ENCODE measurements at regions not wholly inside any gene's neighbourhood (a gene's known extent, or its start where the extent isn't known, plus 50 kb on each side); places are given as distances from the start of the nearest gene placed in this dataset.
"Not testable (repeated sequence)": the region's sequence is repeated elsewhere in the genome, so short reads cannot be mapped to it uniquely, and the experiment has no call there.

DNA sequence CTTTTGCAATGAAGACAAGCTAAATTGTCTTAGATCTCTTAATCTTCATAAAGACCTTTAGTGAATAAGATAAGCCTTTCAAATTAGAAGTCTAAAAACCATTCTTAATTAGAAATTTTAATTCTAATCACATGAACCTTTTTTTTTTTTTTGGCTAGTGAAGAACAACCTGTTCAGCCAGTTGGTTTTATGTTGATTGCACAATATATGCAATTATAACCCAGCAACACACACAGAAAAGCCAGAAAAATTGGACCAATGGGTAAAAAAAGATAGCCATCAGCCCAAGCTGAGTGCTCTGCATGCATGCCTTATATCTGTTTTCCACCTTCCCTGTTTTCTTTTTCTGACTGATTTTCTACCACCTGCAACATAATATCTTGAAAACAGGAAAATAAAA lies 252.2 kb downstream of the SYT10 start:
- H3K9me3 ChIP-seq: no peaks in the 10 kb centered on the region
- H3K4me1 ChIP-seq: no peaks in the 10 kb centered on the region
- H3K27me3 ChIP-seq: no peaks in the 10 kb centered on the region
- intact Hi-C loops (cut with DNase I; ENCODE audit: low total_unique reads): no loop called here
- DNase-seq (no peak), ATAC-seq (no peak)
- no peak overlapping the region for H3K27ac ChIP-seq
- TF ChIP-seq CTCF (IDR thresholded peaks at IDR 0.05 in 4 of 5, conservative IDR thresholded peaks at IDR 0.05 in 1 of 5) (no peak), POLR2A (IDR thresholded peaks at IDR 0.05) (no peak)
- no peaks in the 10 kb centered on the region for H3K36me3 ChIP-seq
- in situ Hi-C loops (cut with MboI; ENCODE audit: low sequenced_read_pairs in 4 of 4): loop anchor here in 1 of 4 donors (25.0 kb wide), 1 partner anchor 100 kb away; no protein-coding TSS in a partner anchor
- no peak overlapping the region for H3K4me3 ChIP-seq

GRCh38 chr12:33184161-33184560 lies 255.5 kb downstream of the SYT10 start:
- in situ Hi-C loops (cut with MboI; ENCODE audit: low sequenced_read_pairs in 4 of 4): loop anchor here in 1 of 4 donors (25.0 kb wide), 1 partner anchor 97 kb away; no protein-coding TSS in a partner anchor

DNA sequence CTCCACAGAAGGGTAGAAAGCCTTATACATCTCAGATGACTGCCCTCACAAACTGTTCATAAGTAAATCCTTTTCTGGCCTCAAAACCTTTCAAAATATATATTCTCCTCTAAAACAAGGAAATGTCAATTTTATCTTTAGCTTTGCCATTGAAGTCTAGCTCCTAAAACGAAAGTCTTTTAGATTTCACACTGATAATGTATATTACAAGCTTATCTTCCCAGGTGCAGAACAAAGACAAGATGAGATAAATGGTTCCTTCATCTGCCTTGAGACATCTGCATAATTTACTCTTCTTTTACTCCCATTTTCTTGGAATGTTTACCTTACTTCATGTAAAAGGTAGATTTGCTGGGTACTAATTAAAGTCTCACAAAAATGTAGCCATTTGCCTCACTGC lies 257.1 kb downstream of the SYT10 start:
- H3K4me3 ChIP-seq: no peak overlapping the region
- intact Hi-C loops (cut with DNase I; ENCODE audit: low total_unique reads): no loop called here
- no peak overlapping the region for H3K27ac ChIP-seq
- H3K36me3 ChIP-seq: no peaks in the 10 kb centered on the region
- no peak for ATAC-seq
- no peaks in the 10 kb centered on the region for H3K27me3 ChIP-seq
- no peak for TF ChIP-seq CTCF (IDR thresholded peaks at IDR 0.05 in 4 of 5, conservative IDR thresholded peaks at IDR 0.05 in 1 of 5)
- no peak for TF ChIP-seq POLR2A (IDR thresholded peaks at IDR 0.05)
- no peak for DNase-seq
- H3K9me3 ChIP-seq: peaks cover 0 to 2% (median 0%) of the 10 kb centered on the region in 3 donors
- in situ Hi-C loops (cut with MboI; ENCODE audit: low sequenced_read_pairs in 4 of 4): loop anchor here in 1 of 4 donors (25.0 kb wide), 1 partner anchor 95 kb away; no protein-coding TSS in a partner anchor
- no peaks in the 10 kb centered on the region for H3K4me1 ChIP-seq

More at GRCh38 chr12:33184161-33184560, 255.5 kb downstream of the SYT10 start:
- Histone ChIP-seq H3K27ac (no peak overlapping the region), H3K36me3 (no peaks in the 10 kb centered on the region), H3K27me3 (no peaks in the 10 kb centered on the region), H3K4me1 (no peaks in the 10 kb centered on the region), H3K9me3 (peaks cover 0 to 2% (median 0%) of the 10 kb centered on the region in 3 donors), H3K4me3 (no peak overlapping the region)
- ATAC-seq: no peak
- TF ChIP-seq POLR2A (IDR thresholded peaks at IDR 0.05) (no peak), CTCF (IDR thresholded peaks at IDR 0.05 in 4 of 5, conservative IDR thresholded peaks at IDR 0.05 in 1 of 5) (no peak)
- DNase-seq: no peak
- intact Hi-C loops (cut with DNase I; ENCODE audit: low total_unique reads): no loop called here

DNA sequence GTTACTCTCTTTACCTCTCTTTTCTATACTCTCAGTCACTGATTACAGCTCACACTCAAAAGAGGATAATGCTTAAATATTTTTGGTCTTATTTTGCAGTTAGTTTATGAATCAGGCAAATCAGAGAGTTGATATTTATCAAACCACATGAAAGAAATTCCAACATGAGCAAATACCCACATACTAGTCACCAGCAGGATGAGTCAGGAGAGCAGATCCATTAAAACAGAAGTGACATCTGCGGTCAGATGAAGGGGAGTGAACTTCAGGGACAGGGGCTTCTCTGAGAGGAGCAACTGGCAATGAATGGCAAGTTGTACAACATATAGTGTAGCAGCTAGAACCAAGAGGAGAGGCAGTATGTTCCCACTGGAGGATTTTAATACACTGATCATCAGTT lies 258.7 kb downstream of the SYT10 start:
- Histone ChIP-seq H3K27ac (no peak overlapping the region), H3K4me3 (no peak overlapping the region), H3K9me3 (peaks cover 0 to 2% (median 0%) of the 10 kb centered on the region in 3 donors), H3K4me1 (no peaks in the 10 kb centered on the region), H3K27me3 (no peaks in the 10 kb centered on the region), H3K36me3 (no peaks in the 10 kb centered on the region)
- DNase-seq: no peak
- in situ Hi-C loops (cut with MboI; ENCODE audit: low sequenced_read_pairs in 4 of 4): loop anchor here in 1 of 4 donors (25.0 kb wide), 1 partner anchor 94 kb away; no protein-coding TSS in a partner anchor
- no peak for ATAC-seq
- TF ChIP-seq CTCF (IDR thresholded peaks at IDR 0.05 in 4 of 5, conservative IDR thresholded peaks at IDR 0.05 in 1 of 5): no peak
- no peak for TF ChIP-seq POLR2A (IDR thresholded peaks at IDR 0.05)
- intact Hi-C loops (cut with DNase I; ENCODE audit: low total_unique reads): no loop called here

- H3K9me3 ChIP-seq; ATAC-seq; H3K4me1 ChIP-seq; H3K4me3 ChIP-seq; intact Hi-C loops (cut with DNase I; ENCODE audit: low total_unique reads); H3K27me3 ChIP-seq; DNase-seq; H3K36me3 ChIP-seq; H3K27ac ChIP-seq; in situ Hi-C loops (cut with MboI; ENCODE audit: low sequenced_read_pairs in 4 of 4): not testable (repeated sequence)
Measured at GRCh38 chr12:33166260-33166659, 269.7 kb upstream of the PKP2 start.

Measured in gastrocnemius medialis (tissue), 4 donors.